Lung microvascular endothelial cell (primary cell): ENCODE measurements at regions not wholly inside any gene's neighbourhood (a gene's known extent, or its start where the extent isn't known, plus 50 kb on each side); places are given as distances from the start of the nearest gene placed in this dataset.

Experiments used
- DNase-seq, 2 donors: peaks; one replicate each; pipeline versions ENCODE4 v3.0.0 to v3.0.0-alpha.2; 2010; ENCODE audit warnings: low read depth in 2 of 2

DNA sequence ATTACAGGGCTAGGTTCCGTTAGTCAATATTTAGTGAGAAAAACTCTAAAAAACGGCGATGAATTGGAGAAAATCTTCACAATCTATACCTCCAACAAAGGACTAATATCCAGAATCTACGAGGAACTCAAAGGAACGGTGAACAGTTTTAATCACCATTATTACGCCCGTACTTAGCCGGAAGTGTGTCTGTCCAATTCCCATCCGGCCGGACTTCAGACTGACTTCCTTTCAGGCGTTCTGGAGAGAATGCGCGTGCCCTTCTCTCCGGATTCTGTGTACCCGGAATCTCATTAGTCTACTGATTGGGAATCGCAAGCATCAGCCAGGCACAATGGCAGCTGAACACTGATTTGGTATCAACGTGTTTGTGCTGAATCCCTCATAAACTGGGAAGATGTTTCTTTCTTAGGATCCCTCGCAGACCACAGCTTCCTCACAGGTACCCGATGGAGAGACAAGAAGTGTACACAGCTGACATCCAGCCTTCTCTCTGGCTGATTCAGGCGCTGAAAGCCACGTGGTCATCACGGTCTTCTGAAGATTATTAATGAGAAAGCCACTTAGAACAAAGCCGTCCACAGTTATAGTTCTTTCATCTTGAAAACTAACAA is 239.9 kb downstream of the ZNF516 start:
- no peak for DNase-seq

DNA sequence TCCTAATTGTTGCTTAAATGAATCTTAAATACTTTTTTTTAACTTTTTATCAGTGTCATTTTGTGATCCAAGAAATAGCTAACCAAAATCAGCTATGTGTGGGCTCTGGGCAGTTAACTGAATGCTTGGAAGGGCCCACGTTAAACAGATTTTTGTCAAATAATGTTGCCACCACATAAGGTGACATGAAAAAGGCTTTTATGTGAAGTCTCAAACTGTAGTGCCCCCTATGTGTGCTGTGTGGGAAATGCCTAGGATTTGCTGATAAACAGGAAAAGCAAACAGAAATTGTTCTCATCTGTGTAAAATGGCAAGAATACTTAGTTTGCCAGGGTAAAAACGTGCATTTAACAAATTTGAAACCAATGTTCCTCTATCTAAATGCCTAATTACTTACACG is 242.2 kb downstream of the ZNF516 start:
- no peak for DNase-seq

DNA sequence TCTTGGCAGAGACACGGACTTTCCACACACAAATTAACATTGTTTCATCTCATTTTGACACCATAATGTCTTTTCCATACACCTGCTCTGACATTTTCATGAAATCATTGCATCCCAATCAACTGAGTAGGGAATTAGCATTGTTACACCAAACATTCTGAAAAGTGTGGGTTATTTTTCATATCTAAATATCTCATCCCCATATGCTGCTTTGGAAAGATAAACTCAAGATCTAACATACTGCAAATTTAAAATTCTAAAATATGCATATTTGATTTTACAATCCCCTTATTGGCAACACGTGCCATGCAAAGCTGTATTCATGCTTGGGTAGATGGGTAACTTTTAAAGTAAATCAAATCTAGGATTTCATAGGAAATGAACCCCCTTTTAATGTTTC is 242.9 kb downstream of the ZNF516 start:
- no peak for DNase-seq

DNA sequence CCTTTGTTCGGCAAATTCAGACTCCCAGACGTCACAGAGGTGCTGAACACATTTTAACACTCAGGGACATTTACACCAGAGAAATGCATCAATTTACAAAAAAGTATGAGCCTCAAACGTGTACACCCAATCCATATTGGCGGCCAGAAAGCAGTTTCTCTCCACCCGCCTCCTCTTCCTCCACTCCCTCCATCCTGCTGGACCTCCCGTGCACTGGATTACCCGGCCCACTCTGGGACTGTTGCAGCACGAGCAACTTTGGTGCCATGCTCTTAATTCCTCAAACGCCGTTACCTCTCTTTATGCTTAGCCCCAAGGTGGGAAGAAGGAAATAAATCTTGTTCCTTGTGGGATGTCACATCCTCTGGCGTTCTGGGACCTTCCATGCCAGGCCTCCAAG is 243.4 kb downstream of the ZNF516 start:
- no peak for DNase-seq

DNA sequence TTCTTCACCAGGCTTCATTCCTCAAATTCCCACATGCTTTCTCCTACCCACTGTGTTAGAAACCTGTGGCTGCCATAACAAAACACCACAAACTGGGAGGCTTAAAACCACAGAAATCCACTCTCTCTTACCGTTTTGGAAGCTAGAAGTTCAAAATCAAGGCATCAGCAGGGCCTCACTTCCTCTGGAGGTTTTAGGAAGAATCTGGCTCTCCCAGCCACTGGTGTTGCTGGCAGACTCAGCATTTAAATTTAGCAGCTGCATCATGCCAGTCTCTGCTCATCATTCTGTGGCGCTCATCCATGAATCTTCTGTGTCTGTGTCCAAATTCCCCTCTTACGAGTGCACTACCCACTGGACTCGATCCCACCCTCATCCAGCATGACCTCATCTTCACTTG is 248.5 kb downstream of the ZNF516 start:
- no peak for DNase-seq

DNA sequence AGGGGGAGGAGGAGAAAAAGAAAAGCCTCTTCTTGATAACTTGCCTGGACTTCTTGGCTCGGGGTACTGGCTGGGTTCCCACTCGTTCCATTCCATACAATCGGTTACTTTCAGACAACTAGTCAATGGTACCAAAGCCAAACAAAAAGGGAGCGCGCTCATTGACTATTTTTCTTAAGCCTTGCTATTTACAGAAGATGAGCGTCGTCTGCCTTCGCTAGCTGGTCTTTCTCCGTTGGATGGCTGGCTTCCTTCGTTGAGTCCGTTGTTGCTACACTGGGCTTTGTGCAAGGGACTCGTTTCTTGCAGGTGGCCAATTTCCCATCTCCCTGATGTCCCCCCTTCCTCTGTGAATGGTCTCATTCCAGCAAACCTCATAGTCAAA is 260.4 kb downstream of the ZNF516 start:
- no peak for DNase-seq

DNA sequence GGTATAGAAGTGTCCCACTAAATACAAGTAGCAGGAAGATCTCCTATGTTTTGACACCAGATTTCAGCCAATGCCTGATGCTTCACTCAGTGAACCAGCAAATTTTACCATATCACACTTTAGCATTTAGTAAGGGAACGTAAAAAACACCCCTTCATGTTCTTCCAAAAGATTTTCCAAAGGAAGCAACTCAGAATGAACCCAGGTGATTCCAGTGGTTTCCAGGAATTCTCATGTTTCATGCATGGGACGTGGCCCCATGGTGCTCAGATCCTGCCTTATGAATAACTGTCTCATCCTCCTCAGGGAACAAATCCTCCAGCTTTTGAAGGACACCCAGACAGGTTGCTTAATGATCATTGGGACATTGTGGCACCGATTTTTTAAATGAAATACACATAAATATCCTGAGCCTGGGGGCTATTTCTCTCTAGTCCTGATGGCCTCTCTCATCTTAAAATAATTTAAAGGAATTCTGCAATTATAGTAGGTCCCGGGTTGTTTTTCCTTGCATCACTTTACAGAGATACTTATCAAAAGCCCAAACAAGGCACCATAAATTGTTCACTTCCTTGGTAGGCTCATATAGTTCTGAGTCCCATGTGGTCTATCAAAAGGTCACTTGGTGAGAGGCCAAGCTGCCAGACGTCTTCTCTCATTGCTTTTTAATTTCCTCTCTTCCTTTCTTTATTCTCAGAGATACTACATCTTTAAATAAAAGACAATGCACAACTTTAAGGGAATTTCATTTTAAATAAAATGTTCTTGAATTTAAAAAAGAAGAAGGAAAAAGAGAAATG is 261.0 kb downstream of the ZNF516 start:
- DNase-seq: no peak

DNA sequence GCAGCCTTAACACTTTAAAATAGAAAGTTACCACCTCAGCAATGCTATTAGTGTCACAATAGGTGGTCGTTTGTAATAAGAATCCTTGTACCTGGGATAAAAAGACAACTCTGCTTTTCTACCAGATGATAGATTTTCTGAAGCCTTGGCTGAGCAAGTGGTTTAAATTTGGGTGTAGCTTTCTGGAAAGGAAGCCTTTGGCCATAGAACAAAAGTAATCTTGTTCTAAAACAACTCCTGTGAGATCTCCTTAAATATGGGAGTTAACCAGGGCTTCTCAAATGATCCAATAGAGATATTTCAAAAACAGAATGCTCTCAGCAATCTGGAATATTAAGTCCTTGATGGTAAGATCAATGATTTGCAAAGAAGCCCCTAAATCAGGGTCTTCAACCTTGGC is 261.6 kb downstream of the ZNF516 start:
- DNase-seq: no peak

DNA sequence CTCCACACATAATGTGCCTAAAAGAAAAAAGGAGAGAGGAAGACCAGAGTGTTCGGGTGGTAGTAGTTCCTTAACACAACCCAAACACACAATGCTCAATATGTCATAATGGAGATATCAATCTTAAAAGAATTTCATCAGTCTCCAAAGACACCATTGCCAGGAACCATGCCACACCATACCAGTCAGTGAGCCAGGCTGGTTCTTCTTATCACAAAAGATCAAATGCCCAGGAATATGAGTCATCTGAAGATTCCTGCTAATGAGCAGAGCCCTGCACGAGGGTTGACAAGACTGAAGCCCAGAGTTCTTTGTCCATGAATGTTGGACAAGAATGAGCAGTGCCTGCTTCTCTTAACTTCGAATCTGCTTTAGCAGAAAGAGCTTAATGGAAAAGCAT is 262.3 kb downstream of the ZNF516 start:
- DNase-seq: no peak

DNA sequence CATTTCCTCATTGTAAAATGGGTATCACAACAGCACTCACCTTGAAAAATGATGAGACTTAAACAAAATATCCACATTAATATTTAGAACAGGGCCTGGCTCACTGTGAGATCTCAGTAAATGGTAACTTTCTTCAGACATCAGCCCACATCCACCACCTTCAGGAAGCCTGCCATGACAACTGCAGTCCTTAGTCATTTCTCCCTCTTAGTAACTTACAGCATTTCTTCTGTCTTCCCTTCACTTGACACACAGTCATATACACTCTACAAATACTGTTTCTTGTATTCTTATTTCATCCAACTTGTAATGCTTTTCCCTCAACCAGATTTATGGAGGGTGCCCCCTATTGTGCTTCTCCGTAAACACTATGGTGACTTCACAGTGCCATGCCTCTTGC is 263.0 kb downstream of the ZNF516 start:
- no peak for DNase-seq

DNA sequence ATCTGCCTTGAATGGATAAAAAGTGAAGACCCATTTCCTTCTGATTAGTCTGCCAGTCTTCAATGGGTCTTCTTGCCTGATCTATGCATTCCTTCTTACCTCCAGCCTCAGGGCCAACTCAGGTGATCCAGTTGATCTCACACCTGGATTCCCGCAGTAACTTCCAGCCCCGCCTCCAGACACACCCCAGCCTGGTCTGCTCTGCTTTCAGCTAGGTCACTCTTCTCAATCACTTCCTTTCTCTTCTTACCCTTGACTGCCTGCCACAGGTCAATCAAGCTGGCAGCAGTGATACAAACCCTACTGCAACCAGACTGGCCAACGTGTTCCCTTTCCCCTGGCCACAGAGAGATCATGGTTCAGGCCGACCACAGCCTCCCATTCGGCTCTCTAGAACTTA is 263.6 kb downstream of the ZNF516 start:
- DNase-seq: no peak

DNA sequence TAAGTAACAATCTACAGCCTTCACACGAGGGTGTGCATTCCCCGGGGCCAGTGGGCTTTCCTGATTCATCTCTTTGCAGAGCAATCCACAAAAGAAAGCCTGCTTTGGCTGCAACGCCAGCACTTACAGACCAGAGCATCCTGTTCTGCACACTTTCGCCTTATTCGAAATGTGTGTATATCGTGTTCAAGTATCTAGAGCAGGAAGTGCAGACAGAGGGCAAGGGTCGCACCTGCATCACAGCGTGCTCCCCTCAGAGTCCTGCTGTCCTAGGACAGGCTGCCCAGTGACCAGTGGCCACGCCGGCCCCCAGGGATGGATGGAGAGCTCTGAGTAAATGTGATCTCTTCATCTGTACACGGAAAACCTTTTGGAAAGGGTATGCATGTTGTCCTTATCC is 264.3 kb downstream of the ZNF516 start:
- no peak for DNase-seq

DNA sequence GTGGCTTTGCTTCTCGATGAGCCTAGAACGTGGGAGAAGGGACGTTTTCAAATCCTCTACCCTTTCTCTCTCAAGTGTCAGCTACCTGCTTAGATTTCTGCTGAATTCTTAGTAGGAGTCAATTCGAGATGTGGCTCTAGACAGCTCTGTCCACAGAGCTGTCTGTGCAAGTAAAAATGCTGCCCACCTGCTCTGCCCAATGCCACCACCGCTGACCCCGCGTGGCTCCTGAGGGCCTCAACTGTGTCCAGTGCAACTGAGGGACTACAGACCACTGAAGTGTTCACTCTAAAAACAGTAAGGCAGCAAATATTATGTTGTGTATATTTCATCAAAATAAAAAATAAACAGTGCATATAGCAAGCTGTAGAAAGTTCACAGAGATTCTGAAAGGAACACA is 266.3 kb downstream of the ZNF516 start:
- DNase-seq: no peak

DNA sequence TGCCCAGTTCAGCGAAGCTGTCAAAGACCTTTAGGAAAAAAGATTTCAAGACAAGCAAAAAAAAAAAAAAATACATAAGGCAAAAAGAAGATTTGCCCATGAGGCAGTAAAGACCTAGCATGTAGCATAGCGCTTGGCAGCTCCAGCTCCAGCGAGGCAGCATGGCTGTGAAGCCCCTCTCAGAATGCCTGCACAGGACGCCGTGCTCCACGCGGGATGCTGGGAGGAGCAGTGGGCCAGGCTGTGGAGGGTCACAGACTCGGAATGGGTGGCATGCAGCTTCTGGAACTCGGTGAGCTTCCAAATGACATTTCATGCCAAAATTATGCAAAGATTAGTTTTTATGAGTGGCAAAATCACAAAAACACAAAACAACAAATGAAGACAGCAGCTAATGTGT is 267.3 kb downstream of the ZNF516 start:
- DNase-seq: no peak

DNA sequence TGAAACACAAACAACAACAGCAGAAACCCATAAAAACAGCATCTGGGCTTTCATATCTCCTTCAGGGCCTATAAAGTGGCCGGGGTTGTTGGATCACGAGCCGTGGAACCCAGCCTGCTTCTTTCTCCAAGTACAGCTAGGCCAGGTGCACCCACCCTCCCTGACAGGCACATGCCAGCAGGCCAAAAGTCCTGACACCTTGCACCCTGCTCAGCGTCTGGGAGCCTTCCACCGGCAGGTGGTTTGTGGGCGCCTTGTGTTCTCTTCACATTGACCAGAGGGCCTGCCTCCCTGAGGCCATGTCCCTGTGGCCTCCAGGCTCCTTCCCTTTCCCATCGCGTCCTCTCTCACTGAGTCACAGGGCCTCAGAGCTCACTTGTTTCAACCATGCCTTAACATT is 271.6 kb downstream of the ZNF516 start:
- no peak for DNase-seq

DNA sequence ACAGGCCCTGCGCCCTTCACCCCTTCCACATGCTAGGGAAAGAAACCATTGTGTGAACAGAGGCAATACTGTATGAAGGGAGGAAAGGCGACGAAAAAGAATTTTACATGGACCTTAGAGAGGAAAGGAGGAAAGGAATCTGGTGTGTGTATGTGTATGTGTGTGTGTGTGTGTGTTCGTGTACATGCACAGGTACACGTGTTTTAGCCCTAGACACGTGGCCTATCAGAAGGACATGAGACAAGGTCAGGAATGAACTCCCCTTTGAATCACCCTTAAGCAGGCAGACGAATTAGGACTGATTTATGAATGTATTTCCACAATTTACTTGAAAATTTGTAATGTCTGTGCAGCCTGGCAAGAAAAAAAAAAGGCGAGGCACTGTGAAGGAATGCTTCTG is 276.0 kb downstream of the ZNF516 start:
- DNase-seq: no peak

DNA sequence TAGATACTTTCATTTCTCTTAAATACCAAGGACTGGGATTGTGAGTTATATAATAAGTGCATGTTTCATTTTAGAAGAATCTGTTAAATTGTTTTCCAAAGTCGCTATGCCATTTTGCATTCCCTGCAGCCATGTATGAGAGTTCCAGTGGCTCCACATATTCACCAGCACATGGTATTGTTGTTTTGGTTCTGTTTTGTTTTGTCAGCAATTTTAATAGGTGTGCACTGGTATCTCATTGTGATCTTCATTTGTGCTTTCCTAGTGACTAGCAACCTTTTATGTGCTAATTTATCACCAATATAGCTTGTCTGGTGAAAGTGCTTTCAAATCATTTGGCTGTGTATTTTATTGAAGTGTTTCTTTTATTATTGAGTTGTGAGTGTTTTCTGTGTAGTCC is 278.9 kb downstream of the ZNF516 start:
- DNase-seq: no peak

DNA sequence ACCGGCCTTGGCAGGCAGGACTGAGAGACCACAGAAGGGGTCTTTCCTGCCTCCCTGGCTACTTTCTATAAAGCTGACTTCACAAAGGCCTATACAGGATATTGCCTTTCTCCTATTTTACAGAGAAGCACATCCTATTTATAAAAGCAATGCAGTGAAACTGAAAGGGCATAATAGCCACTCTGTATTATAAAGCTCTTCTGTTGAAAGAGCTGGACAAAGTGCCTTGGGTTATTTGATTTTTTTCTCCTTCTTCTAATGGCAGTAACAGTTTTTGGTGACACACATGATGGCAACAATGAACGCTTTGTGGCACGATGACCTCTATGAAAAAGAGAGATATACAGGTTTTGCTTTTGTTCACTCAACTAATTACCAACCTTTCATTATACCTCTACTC is 281.1 kb downstream of the ZNF516 start:
- DNase-seq: no peak

DNA sequence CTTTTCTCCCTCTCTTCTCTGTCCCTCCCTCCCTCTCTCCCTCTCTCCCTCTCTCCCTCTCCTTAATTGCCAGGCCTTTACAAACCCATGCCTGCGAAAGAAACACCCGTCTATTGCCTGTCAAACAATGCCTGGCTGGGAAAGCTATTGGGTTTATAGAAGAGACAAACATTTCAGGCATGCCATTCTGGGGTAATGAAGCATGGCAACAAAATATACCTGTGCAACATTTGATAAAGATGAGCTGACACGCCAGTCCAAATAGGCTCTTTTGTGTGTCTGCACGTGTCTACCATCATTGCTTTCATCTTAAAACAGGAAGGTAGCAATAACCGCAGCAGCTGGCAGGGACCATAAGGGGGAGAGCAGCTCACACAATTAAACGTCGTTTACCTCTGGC is 282.1 kb downstream of the ZNF516 start:
- DNase-seq: no peak

DNA sequence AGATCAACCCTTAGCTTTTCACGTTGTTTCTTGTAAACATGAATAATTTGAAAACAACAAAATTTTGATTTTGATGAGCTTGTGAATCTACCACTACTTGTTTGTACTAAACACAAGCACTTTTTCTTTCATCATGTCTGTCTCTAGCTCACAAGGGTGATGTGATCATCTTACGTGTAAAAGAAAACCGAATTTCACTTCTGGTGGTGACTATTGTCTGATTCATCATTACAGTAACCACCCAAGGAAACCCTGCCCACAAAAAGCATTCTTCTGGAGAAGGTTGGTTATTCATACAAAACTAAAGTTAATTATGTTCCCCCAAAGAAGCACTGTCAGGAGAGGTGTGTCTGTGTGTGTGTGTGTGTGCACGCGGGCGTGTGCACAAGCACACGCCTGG is 285.4 kb downstream of the ZNF516 start:
- no peak for DNase-seq

DNA sequence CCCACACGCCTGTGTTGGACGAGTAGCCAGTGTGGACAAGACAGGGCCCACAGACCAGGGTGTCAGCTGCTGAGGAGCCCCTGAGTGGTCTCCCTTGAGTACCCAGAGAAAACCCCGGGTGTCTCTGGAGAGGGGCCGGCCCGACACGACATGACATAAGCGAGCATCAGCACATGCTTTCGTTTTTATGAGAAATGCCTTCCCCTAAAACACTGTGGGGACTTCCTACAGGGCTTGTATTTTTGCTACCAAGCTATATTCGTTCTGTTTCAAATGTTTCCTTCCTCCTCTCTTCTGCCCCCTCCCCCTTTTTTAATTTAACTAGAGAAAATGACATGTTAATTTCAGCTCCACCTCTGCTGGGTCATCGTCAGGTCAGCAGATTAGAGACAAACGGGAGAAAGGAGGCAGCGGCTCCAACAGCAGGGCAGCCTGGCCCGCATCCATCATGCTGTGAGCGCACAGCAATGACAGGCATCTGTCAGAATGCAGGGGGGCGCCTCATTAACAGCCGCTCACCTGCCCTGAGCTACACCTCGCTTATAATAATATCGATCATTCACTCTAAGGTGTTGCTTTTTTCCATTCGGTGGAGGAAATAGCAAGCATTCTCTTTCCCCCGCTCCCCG is 286.2 kb downstream of the ZNF516 start:
- DNase-seq: no peak

DNA sequence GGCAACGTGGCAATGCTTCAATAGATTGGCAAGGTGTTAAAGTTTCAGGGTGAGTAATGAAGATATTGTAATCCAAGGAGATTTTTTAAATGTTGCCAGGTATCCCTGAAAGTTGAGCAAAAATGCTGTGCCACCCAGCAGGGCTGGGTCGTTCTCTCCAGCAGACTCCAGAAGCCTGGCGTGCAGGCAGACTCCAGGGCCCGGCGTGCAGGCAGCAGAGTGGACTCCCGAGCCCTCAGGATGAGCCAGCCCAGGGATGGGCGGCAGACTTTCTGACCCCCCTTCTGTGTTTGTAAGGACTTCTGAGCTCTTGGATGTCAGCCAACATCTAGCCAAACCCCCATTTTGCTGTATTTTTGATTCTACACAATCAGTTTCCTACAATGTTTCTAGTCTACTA is 289.1 kb downstream of the ZNF516 start:
- no peak for DNase-seq

DNA sequence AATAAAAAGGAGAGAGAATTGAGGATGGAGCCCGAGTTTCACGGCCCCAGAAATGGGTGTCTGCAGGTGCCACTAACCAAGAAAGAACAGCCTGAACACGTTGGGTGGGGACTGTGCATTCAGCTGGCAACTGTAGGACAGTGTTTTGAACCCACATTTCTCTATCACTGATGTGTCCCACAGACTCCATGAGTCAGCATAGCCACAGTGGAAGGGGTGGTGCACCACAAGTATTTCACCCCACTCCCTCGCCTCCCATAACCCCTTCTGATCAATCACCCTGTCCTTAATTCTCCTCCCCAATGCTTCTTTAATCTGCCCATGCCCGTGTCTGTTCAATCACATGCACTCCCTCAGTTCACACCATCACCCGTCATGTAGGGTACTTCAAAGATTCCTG is 291.5 kb downstream of the ZNF516 start:
- DNase-seq: no peak
